Germinal center (tissue), 1 donor: ENCODE measurements at regions not wholly inside any gene's neighbourhood (a gene's known extent, or its start where the extent isn't known, plus 50 kb on each side); places are given as distances from the start of the nearest gene placed in this dataset.
"Not testable (repeated sequence)": the region's sequence is repeated elsewhere in the genome, so short reads cannot be mapped to it uniquely, and the experiment has no call there.

Source experiments
- DNase-seq: peaks from one replicate; pipeline ENCODE4 v3.0.0; 2012; ENCODE audit warnings: mixed read lengths, low spot score

DNA sequence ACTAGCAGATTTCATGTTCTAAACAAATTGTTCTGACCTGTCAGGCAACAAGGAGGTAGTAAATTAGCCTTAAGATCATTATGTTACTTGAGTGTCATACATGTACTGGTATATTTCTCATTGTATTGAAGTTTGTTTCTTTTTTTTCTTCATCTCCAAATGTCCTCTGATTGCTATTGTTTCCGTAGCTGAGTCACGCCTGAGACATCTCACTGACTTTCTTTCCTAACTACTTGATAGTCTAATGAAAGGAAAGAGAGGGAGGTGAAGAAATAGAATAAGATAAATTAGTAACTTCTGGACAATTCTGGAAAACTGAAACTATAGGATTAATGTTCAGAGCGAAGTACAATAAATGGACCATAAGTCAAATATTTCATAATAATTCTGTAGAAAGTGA is 1049.9 kb downstream of the TSN start:
- DNase-seq, result no peak

DNA sequence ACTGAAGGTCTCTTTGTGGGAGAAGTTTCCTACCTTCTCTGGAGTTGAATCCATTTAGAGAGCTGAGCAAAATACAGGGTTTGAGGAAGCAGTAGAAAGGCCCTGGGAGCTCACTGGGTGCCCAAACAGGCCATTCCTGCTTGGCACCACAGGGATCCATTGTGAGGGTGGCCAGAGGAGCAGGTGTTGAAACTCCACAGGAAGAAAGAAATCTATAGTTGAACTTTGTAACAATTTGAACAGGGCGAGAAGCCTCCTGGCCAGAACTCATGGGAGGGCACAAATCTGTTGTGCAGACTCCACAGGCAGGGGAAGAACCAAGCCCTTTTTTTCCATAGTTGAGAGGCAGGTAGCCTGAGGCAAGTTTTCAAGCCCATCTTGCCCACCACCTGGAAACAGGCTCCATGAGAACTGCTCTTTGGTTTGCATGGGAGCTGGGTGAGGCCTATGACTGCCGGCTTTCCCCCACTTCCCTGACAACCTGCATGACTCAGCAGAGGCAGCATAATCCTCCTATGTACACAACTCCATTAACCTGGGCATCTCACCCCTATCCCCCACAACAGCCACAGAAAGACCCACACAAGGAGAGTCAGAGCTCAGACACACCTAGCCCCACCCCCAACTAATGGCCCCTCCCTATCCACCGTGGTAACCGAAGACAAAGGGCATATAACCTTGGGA is 1053.0 kb downstream of the TSN start:
- no peak for DNase-seq

DNA sequence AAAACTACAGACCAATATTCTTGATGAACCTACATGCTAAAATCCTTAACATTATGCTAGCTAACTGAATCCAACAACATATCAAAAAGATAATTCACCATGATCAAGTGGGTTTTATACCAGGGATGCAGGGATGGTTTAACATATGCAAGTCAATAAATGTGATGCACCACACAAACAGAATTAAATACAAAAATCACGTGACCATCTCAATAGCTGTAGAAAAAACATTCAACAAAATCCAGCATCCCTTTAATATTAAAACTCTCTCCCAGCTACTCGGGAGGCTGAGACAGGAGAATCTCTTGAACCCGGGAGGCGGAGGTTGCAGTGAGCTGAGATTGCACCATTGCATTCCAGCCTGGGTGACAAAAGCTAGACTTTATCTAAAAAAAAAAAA is 1056.8 kb downstream of the TSN start:
- not testable (repeated sequence) for DNase-seq

DNA sequence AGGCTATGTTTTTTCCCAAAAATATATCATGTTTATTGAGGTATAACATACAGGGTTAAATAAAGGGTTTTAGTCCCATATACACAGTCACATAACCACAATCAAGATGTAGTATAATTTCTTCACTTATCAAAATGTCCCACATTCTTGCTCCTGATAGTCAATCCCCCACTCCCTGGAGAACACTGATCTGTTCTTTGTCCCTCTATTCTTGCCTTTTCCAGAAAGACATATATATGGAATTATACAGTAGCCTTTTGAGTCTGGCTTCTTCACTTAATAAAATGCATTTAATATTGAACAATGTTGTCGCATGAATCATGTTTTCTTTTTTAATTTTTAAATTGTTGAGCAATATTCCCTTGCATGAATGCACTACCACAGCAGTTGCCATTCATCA is 1059.7 kb downstream of the TSN start:
- DNase-seq, result no peak

DNA sequence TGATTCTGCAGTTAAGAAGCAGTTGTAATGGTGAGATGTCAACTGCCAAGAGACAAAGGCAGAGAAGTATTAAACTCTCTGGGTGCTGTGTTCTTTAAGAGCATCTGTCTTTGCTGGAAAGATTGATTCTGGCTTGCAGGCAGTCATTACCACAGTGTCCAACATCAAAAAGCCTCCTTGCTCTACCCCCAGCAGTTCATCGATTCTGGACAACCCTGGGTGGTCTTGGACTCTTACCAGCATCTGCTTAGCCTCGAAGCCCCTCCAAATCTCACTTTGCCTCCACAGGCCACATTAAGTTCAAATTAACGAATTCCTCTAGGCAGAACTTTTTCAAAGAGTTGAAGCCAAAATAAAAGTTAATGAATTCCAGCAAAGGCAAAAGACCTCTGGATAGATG is 1061.4 kb downstream of the TSN start:
- no peak for DNase-seq

DNA sequence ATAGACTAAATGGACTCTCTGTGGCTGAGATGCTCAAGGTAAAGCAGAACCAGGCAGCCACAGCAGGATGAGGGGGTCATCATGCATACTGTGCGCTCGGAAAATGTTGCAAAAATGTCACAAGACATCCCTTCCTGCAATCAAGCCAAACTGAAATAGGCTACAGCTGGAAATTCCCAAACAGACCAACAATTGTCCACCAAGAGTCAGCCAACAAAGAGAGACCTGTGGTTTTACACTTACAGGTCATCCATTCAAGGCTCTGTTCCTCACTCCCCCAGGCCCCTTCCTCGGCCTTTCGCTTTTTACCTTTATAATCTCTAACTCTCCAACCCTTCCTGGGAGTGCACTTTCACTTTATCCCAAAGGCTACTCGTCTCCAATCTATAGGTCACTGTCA is 1066.9 kb downstream of the TSN start:
- no peak for DNase-seq

DNA sequence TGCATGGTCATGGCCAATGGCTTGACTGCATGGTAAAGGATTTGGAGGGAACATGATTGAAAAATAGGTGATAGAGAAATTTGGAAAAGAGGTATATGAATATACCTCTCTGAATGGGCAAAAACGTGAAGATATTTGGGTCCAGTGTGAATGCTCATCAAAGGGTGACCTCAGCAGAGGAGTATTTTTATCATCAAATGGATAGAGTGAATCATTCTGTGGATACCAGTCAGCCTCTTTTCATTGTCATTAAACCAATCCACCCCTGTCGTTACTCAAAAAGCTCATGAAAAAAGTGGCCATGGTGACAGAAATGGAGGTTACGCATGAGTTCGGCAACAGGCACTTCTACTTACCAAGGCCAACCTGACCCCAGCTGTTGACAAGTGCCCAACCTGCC is 1074.7 kb downstream of the TSN start:
- DNase-seq, result no peak

DNA sequence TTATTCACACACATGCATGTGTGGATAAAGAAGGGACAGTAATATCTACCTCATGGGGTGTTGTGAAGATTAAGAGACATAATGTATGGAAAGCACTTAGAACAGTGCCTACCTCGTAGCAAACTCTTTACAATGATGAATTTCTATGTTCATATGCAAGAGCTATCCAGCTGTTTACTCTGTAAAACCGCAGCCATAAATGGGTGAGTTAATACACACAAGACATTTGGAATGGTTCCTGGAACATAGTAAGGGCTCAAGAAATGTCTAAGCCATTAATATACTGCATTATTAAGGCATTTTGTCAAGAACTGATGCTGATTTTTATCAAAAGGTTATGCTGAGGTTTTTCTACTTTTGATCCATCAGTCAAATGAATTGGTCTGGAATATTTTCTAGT is 1076.2 kb downstream of the TSN start:
- DNase-seq, result no peak

DNA sequence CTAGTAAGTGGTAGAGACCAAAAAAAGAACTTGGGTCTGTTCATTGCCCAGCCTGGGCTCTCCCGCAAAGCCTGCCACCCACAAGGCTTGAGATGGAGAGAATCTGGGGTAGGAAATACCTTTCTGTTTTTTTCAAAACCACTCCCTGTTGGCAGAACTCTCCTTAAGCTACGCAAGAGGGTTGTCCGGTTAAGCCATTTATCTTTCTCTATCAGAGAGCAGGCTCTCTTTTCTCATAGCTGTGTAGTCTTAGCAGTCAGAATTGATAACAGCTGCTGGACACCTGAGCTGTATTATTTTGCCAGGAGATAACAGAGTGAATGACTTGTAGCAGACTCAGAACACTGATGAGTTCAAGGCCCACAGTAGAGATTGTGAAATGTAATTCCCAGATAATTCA is 1088.1 kb downstream of the TSN start:
- no peak for DNase-seq

DNA sequence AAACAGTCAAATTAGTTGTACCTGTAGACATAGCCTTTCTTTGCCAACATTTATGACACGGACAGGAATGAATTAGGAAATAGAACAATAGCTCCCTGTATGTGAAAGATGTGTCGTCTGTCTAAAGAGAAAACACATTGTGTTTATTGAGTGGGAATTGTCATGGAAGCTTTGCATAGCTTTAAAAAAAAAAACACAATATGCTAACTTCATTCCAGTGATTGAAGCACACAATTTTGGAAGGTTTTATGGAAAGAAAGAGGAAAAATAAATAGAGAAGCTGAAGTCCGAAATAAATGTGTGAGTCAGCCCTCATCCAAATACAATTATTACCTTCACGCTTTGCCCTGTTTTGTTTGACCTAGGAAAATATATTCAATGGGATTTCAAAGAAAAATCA is 1095.7 kb downstream of the TSN start:
- no peak for DNase-seq

DNA sequence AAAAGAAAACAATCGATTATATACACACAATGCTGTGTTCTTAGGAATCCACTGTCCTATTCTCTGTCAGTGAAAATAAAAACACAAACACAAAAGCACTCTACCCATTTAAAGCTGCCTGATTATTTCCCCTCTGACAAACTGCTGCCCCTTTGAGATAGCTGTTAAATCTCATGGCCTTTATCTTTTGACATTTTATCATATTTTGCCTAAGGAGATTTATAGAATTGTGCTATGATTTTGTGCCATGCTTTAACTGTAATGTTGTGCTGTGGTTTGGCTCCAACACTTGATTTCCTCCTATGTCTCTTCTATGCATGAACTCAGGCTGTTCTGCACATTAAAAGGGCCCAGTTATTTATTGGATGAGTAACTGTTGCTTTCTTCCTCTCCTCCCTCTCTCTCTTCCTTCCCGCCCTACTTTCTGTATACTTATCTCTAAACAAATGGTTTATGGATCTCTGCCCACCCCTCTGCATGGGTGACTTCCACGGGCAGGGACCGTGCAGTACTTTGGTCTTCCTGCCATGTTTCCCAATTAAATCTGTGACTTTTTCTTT is 1096.6 kb downstream of the TSN start:
- DNase-seq, result no peak

DNA sequence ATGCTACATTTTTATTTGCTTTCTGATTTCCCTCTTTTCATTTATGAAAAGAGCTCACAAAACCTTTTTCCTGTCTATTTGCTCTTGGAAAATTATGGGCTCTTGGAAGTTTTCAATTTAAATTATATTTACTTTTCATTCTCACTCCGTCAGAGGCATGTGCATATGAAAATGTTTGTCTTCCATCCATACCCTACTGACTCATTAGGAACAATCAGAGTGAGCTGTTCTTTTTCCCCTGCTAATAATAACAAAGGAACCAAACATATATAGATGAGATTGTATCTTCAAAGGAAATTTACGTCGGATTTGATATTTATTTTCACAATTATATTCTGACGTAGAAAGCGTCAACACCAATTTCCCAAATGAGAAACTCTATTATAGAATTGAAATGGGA is 1101.2 kb downstream of the TSN start:
- no peak for DNase-seq

DNA sequence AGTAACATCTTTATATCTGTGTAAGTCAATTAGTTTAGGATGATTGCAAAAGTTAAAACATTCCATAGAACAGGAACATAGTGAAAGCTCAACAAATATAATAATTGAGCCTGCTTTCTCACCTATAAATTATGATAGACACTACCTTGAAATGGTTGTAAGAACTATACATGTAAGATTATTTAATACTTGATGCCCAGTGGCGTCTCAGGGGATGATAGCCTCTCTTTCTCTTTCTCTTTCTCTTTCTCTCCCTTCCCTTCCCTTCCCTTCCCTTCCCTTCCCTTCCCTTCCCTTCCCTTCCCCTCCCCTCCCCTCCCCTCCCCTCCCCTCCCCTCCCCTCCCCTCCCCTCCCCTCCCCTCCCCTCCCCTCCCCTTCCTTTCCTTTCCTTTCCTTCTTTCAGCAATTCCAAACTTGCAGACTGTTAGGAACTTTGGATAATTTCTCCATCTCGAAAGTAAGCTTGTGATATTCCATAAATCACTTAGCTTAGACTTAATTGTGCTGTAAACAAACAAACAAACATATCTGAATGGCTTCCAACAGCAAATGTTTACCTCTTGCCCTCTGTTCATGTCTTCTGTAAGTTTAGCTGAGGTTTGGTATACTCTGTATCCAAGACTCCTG is 1102.7 kb downstream of the TSN start:
- no peak for DNase-seq

DNA sequence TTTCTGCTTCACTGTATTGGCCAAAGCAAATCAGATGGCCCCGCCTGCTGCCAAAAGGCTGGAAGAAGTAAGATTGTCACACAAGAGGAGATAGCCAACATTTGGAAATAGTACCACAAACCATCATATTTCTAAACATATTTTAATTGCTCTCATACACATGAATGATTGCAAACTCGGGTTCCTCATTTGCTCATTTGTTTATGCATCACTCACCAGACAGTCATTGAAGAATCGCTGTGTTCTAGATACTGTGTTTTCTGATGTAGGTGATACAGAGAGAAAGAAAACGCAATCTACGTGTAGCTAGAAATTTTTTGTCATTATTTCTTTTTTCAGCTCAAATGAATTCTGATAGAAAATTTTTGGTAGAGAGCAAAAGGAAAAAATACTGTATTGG is 1103.4 kb downstream of the TSN start:
- DNase-seq, result no peak

DNA sequence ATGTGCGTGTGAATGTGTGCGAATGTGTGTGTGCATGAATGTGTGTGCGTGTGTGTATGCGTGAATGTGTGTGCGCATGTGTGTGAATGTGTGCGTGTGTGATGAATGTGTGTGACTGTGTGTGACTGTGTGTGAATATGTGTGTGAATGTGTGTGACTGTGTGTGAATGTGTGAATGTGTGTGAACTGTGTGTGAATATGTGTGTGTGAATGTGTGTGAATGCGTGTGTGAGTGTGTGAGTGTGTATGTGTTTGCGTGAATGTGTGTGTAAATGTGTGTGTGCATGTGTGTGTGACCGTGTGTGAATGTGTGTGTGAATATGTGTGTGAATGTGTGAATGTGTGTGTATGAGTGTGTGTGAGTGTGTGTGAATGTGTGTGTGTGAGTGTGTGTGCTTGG is 1103.8 kb downstream of the TSN start:
- no peak for DNase-seq

DNA sequence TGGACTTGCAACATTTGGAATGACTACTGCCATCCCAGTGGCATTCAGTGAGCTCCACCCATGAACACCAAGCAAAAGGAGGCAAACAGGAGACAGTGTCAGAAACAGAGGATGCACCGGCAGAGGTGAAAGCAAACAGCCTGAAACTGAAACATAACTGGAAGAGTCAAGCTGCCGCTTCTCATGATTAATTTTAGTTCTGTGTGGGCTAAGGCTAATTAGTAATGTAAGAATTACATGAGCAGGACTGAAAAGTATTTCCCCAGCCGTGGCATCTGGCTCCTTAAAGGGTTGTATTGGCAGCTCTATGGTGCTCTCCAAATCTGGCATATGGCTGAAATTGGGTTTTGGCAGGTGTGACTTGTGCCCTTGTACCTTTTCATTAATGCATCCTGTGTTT is 1108.1 kb downstream of the TSN start:
- no peak for DNase-seq

DNA sequence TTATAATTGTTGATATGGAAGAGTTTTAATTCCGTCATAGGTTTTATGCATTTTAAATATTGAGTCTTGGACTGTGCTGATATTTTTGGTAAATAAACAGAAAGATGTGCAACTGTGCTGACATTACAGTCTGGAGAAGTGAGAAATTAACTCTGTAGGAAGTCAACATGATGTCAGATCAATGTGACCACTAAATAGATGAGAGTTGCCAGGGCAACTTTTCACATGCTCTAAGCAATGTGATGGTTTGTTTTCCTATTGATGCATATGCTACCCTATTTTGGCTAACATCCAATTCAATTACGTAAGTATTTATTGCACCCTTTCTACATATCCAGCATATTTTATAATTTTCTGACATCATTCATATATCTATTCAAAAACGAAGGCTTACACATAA is 1109.3 kb downstream of the TSN start:
- no peak for DNase-seq

DNA sequence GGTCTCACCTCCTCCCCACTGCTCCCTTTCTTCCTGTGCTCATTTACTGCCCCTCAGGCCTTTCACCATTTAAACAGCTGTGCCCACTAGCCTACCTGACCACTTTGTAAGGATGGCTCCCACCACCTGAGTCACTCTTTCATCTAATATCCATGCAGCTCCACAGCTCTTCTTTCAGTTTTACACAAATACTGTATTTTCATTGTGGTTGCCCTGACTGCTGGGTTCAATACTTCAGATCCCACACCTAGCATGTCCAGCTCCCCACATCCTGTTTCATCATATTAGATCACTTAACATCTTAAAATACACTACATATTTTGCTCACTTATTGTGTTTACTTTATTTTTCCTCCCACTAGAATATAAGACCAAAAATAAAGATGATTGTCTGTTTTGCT is 1110.6 kb downstream of the TSN start:
- DNase-seq, result no peak

DNA sequence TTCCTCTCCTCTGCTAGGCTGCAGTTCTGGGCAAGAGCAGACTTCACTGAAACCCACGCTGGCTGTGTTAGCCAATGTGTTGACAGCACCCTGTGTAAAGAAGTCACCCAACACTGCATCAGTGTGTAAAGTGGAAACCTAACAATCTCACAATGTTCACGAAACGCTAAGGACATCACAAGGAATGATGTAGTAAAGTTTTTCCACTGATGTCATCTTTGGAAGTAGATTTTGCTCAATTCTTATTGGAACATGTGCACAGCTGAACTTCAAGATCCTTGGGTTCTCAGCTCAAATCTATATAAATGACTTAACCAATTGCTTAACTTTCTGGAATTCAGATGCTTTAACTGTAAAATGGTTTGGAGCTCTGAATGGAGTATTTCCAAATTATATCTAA is 1112.5 kb downstream of the TSN start:
- no peak for DNase-seq

DNA sequence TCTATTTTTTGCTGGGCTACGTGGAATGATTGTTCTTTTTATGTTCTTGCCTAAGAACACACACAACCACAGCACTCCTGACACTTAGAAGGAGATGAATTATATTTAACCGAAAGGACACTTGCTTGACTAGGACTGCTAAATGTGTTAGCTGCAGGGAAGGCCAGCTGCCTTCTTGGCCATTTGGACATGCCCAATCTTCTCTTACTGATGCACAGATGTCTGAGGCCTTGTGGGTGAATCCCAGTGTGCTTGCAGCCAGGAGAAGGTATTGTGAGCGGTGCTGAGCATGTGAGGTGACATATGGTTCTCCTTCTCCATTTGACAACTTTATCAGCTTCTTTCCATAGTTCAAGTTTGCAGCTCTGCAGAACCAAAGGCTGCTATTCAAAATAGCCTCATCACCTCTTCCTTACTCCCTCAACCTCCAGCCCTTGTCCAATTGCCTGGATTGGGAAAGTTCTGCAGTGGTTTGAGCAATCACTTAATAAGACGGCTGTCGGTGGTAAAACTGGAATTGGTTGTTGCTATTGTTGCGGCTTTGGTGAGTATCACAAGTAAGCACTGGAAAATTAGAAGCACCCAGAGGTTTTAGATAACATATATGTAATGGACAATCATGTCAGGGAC is 1113.3 kb downstream of the TSN start:
- DNase-seq, result no peak

DNA sequence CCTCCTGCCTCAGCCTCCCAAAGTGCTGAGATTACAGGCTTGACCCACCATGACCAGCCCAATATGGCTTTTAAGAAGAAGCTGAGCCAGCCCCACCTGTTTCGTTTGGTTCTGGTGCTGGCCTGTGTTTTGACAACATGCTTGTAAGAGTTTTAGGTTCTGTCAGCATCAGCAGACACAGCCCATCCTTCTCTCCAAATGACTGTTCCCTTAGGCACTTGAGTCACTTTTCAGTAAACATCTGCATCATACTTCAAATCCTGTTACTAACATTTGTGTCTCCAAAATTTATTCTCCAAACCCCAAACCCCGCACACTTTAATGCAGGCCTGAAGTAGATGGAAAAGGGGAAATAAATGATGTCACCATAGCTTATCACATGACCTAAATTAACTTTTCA is 1118.5 kb downstream of the TSN start:
- DNase-seq, result no peak

DNA sequence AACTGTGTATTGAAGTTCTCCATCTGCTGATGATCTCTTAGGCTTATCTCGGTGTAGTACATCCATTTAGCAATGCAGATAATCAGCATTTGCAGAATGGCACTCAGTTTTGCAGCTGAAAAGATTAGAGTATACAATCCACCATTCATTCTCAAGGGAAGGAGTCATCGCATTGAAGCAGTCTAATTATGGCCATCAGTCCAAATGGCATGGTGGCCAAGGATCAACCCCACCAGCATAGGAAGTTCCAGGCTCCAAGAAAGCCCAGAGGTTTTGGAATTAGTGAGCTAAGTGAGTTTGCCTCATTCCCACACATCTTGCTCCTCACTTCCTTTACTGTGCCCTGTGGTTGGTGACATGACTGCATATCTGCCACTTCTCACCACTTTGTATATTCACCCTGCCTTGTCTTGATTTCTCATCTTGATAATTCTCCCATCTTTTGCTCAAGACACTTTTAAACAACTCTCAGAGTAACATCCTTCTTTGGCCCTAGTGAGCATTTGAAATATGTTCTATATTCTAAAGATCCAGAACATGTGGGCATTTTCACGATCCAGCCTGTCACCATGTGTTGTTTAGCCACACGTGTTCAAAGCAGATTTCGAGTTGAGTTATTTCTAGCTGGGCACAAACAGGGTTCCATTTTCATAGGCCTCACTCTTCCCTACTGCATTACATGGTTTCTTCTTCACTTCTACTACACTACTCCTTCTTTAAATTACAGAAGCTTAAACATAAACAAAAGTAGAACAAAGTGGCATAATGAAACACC is 1119.8 kb downstream of the TSN start:
- no peak for DNase-seq

DNA sequence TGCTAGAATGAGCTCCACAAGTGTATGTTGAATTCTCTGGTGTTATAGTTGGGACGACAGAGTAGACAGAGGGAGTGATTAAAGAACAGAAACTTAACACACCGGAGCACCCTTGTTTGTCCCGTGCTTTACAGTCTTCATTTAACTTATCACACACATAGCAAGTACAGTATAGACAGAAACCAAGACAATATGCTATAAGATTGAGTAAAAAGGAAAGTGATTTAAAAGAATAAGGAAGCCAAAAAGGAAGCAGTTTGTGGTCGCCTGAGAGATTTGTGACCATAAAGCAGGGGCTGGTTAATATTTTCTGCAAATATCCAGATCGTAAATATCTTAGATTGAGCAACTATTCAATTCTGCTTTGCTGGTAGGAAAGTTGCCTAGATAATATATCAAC is 1128.4 kb downstream of the TSN start:
- DNase-seq, result no peak
